ENCODE measurements at regions not wholly inside any gene's neighbourhood (a gene's known extent, or its start where the extent isn't known, plus 50 kb on each side); places are given as distances from the start of the nearest gene placed in this dataset.
A peak's percentile ranks its signal among the peaks of the same experiment; 100 is the strongest.

GRCh38 chr1:159646687-159647086, 59.1 kb downstream of the APCS start:
- Histone ChIP-seq H3K27me3 (ENCODE audit: control insufficient read depth in 2 of 2, insufficient read depth in 2 of 2, low read length in 2 of 2) (no peaks in the 10 kb centered on the region), H3K27ac (ENCODE audit: insufficient read depth, low read depth, low read length) (no peak overlapping the region), H3K9ac (replicated peaks; ENCODE audit: extremely low read depth, insufficient read depth, low read length) (no peak overlapping the region), H3K79me2 (ENCODE audit: control insufficient read depth, insufficient read depth, low read length) (no peaks in the 10 kb centered on the region), H3K4me1 (ENCODE audit: control insufficient read depth, extremely low read depth, insufficient read depth, low read length) (no peaks in the 10 kb centered on the region), H2AFZ (ENCODE audit: low read depth, low read length) (no peak overlapping the region), H3K4me3 (replicated peaks in 1 of 3; ENCODE audit: insufficient read depth in 1 of 3, low read depth in 1 of 3, low read length in 3 of 3) (no peak overlapping the region), H3K9me3 (replicated peaks; ENCODE audit: control insufficient read depth, insufficient read depth, low read length) (peaks cover 2% of the 10 kb centered on the region), H4K20me1 (replicated peaks; ENCODE audit: control insufficient read depth, extremely low read depth, insufficient read depth, low read length) (no peaks in the 10 kb centered on the region), H3K36me3 (ENCODE audit: control insufficient read depth in 2 of 2, extremely low read depth in 1 of 2, insufficient read depth in 2 of 2, low read length in 2 of 2) (no peaks in the 10 kb centered on the region), H3K4me2 (ENCODE audit: insufficient read depth, low read length) (no peak overlapping the region), H3K9me1 (replicated peaks; ENCODE audit: control insufficient read depth, extremely low read depth, insufficient read depth, low read length) (no peaks in the 10 kb centered on the region)
- ChIA-PET CTCF (no interaction called here), POLR2A (no interaction called here)
- dilution Hi-C loops (cut with MboI; ENCODE audit: extremely low pct_ligation_motif_present, low sequenced_read_pairs): no loop called here
- BruUV-seq (replicated peaks): no TSS peak
- no peak for DNase-seq (ENCODE audit: low read depth, low spot score)
- no peak for FAIRE-seq
- intact Hi-C loops (cut with micrococcal nuclease): no loop called here
- TF ChIP-seq JUN (IDR thresholded peaks at IDR 0.05; ENCODE audit: borderline replicate concordance, insufficient read depth, insufficient read length, low read depth) (no peak), POLR2AphosphoS5 (IDR thresholded peaks at IDR 0.05; ENCODE audit: insufficient read depth, low read depth, low read length) (no peak), POLR2A (IDR thresholded peaks at IDR 0.05; ENCODE audit: low read depth, low read length) (no peak), MYC (IDR thresholded peaks at IDR 0.05; ENCODE audit: low read depth, low read length) (no peak), EZH2 (IDR thresholded peaks at IDR 0.05; ENCODE audit: borderline replicate concordance, low read depth, low read length, severe bottlenecking) (no peak), FOS (IDR thresholded peaks at IDR 0.05; ENCODE audit: borderline replicate concordance, insufficient read depth, low read length) (no peak)

GRCh38 chr1:159647616-159648015, 60.0 kb downstream of the APCS start:
- Histone ChIP-seq H3K27me3 (ENCODE audit: control insufficient read depth in 2 of 2, insufficient read depth in 2 of 2, low read length in 2 of 2) (no peaks in the 10 kb centered on the region), H3K9me3 (replicated peaks; ENCODE audit: control insufficient read depth, insufficient read depth, low read length) (peaks cover 2% of the 10 kb centered on the region), H3K4me2 (ENCODE audit: insufficient read depth, low read length) (no peak overlapping the region), H3K4me3 (replicated peaks in 1 of 3; ENCODE audit: insufficient read depth in 1 of 3, low read depth in 1 of 3, low read length in 3 of 3) (no peak overlapping the region), H4K20me1 (replicated peaks; ENCODE audit: control insufficient read depth, extremely low read depth, insufficient read depth, low read length) (no peaks in the 10 kb centered on the region), H3K4me1 (ENCODE audit: control insufficient read depth, extremely low read depth, insufficient read depth, low read length) (peaks cover 5% of the 10 kb centered on the region), H3K27ac (ENCODE audit: insufficient read depth, low read depth, low read length) (no peak overlapping the region), H3K9me1 (replicated peaks; ENCODE audit: control insufficient read depth, extremely low read depth, insufficient read depth, low read length) (no peaks in the 10 kb centered on the region), H3K79me2 (ENCODE audit: control insufficient read depth, insufficient read depth, low read length) (no peaks in the 10 kb centered on the region), H2AFZ (ENCODE audit: low read depth, low read length) (no peak overlapping the region), H3K36me3 (ENCODE audit: control insufficient read depth in 2 of 2, extremely low read depth in 1 of 2, insufficient read depth in 2 of 2, low read length in 2 of 2) (no peaks in the 10 kb centered on the region), H3K9ac (replicated peaks; ENCODE audit: extremely low read depth, insufficient read depth, low read length) (no peak overlapping the region)
- dilution Hi-C loops (cut with MboI; ENCODE audit: extremely low pct_ligation_motif_present, low sequenced_read_pairs) (no loop called here), intact Hi-C loops (cut with micrococcal nuclease) (no loop called here)
- DNase-seq (ENCODE audit: low read depth, low spot score) (no peak), FAIRE-seq (no peak)
- POLR2A ChIA-PET: no interaction called here
- no peak for TF ChIP-seq MYC (IDR thresholded peaks at IDR 0.05; ENCODE audit: low read depth, low read length)
- no peak for TF ChIP-seq POLR2A (IDR thresholded peaks at IDR 0.05; ENCODE audit: low read depth, low read length)
- peak; percentile 7 for TF ChIP-seq FOS (IDR thresholded peaks at IDR 0.05; ENCODE audit: borderline replicate concordance, insufficient read depth, low read length)
- CTCF ChIA-PET: no interaction called here
- no TSS peak for BruUV-seq (replicated peaks)

All from endothelial cell of umbilical vein (primary cell).